ENCODE measurements at regions not wholly inside any gene's neighbourhood (a gene's known extent, or its start where the extent isn't known, plus 50 kb on each side); places are given as distances from the start of the nearest gene placed in this dataset.

GRCh38 chr7:115223959-115224358 lies 302.1 kb downstream of the MDFIC start:
- Mint-ChIP-seq H3K27me3 (ENCODE audit: insufficient read depth, unreplicated experiment) (peaks cover 28% of the 10 kb centered on the region), H3K4me3 (ENCODE audit: unreplicated experiment) (no peak overlapping the region), H3K9me3 (ENCODE audit: unreplicated experiment) (no peaks in the 10 kb centered on the region), H3K4me1 (ENCODE audit: insufficient read depth, unreplicated experiment) (no peaks in the 10 kb centered on the region), H3K27ac (ENCODE audit: low read depth, unreplicated experiment) (no peak overlapping the region), H3K36me3 (ENCODE audit: insufficient read depth, unreplicated experiment) (no peaks in the 10 kb centered on the region)
- BruUV-seq (replicated peaks) = no TSS peak
- no peak for DNase-seq (ENCODE audit: unreplicated experiment)
- TF ChIP-seq CTCF (IDR thresholded peaks at IDR 0.05; ENCODE audit: unreplicated experiment) = no peak
- POLR2A ChIA-PET = no interaction called here
- intact Hi-C loops (cut with micrococcal nuclease) = no loop called here
- CTCF ChIA-PET = interaction anchor here (0.9 kb wide), 1 partner anchor 795 kb away, joined by 3 read pairs; no protein-coding TSS in a partner anchor

GRCh38 chr7:115221456-115221855 lies 299.6 kb downstream of the MDFIC start:
- Mint-ChIP-seq H3K4me1 (ENCODE audit: insufficient read depth, unreplicated experiment) (no peaks in the 10 kb centered on the region), H3K27me3 (ENCODE audit: insufficient read depth, unreplicated experiment) (peaks cover 36% of the 10 kb centered on the region), H3K27ac (ENCODE audit: low read depth, unreplicated experiment) (no peak overlapping the region), H3K4me3 (ENCODE audit: unreplicated experiment) (no peak overlapping the region), H3K9me3 (ENCODE audit: unreplicated experiment) (no peaks in the 10 kb centered on the region), H3K36me3 (ENCODE audit: insufficient read depth, unreplicated experiment) (no peaks in the 10 kb centered on the region)
- no peak for DNase-seq (ENCODE audit: unreplicated experiment)
- no TSS peak for BruUV-seq (replicated peaks)
- ChIA-PET POLR2A (no interaction called here), CTCF (interaction anchor here (0.7 kb wide), 1 partner anchor 63 kb away, joined by 3 read pairs; no protein-coding TSS in a partner anchor)
- TF ChIP-seq CTCF (IDR thresholded peaks at IDR 0.05; ENCODE audit: unreplicated experiment) = no peak
- intact Hi-C loops (cut with micrococcal nuclease) = no loop called here

GRCh38 chr7:115218076-115218475 lies 296.2 kb downstream of the MDFIC start:
- H3K4me1 Mint-ChIP-seq (ENCODE audit: insufficient read depth, unreplicated experiment) = no peaks in the 10 kb centered on the region
- no peaks in the 10 kb centered on the region for H3K36me3 Mint-ChIP-seq (ENCODE audit: insufficient read depth, unreplicated experiment)
- no TSS peak for BruUV-seq (replicated peaks)
- peaks cover 40% of the 10 kb centered on the region for H3K27me3 Mint-ChIP-seq (ENCODE audit: insufficient read depth, unreplicated experiment)
- H3K9me3 Mint-ChIP-seq (ENCODE audit: unreplicated experiment) = no peaks in the 10 kb centered on the region
- no peak for TF ChIP-seq CTCF (IDR thresholded peaks at IDR 0.05; ENCODE audit: unreplicated experiment)
- H3K4me3 Mint-ChIP-seq (ENCODE audit: unreplicated experiment) = no peak overlapping the region
- no peak for DNase-seq (ENCODE audit: unreplicated experiment)
- no peak overlapping the region for H3K27ac Mint-ChIP-seq (ENCODE audit: low read depth, unreplicated experiment)
- CTCF ChIA-PET = interaction anchor here (0.7 to 4.3 kb wide), 3 partner anchors 26 to 791 kb away, joined by 3 to 27 read pairs (median 5); no protein-coding TSS in a partner anchor
- intact Hi-C loops (cut with micrococcal nuclease) = no loop called here
- POLR2A ChIA-PET = interaction anchor here (0.6 kb wide), 1 partner anchor 13 kb away, joined by 3 read pairs; no protein-coding TSS in a partner anchor

- TF ChIP-seq CTCF (IDR thresholded peaks at IDR 0.05; ENCODE audit: unreplicated experiment) = no peak
- no peaks in the 10 kb centered on the region for H3K4me1 Mint-ChIP-seq (ENCODE audit: insufficient read depth, unreplicated experiment)
- H3K27me3 Mint-ChIP-seq (ENCODE audit: insufficient read depth, unreplicated experiment) = peaks cover 40% of the 10 kb centered on the region
- ChIA-PET CTCF (interaction anchor here (0.6 to 4.3 kb wide), 3 partner anchors 351 to 1021 kb away, joined by 3 to 27 read pairs (median 5); no protein-coding TSS in a partner anchor), POLR2A (interaction anchor here (0.6 kb wide), 1 partner anchor 212 kb away, joined by 3 read pairs; no protein-coding TSS in a partner anchor)
- no peak overlapping the region for H3K4me3 Mint-ChIP-seq (ENCODE audit: unreplicated experiment)
- H3K27ac Mint-ChIP-seq (ENCODE audit: low read depth, unreplicated experiment) = no peak overlapping the region
- H3K36me3 Mint-ChIP-seq (ENCODE audit: insufficient read depth, unreplicated experiment) = no peaks in the 10 kb centered on the region
- BruUV-seq (replicated peaks) = no TSS peak
- intact Hi-C loops (cut with micrococcal nuclease) = loop anchor here (2.0 kb wide), 1 partner anchor 353 kb away; no protein-coding TSS in a partner anchor
- no peaks in the 10 kb centered on the region for H3K9me3 Mint-ChIP-seq (ENCODE audit: unreplicated experiment)
- DNase-seq (ENCODE audit: unreplicated experiment) = peak; percentile 4
These were observed 295.5 kb downstream of the MDFIC start for GRCh38 chr7:115217373-115217772.
